Heart left ventricle (tissue), 16 donors: ENCODE measurements at regions not wholly inside any gene's neighbourhood (a gene's known extent, or its start where the extent isn't known, plus 50 kb on each side); places are given as distances from the start of the nearest gene placed in this dataset.

Experiments
- ATAC-seq, 4 donors: fragments of 200-7000 bp; cut with Tn5 transposase; one replicate each; pipeline ENCODE4 v1.9.1; 2020 to 2022; ENCODE audit warnings: moderate library complexity in 4 of 4, mild to moderate bottlenecking in 3 of 4, moderate number of reproducible peaks in 1 of 4
- DNase-seq, 5 donors: peaks; one replicate each; pipeline ENCODE4 v3.0.0-alpha.2; 2020
- H3K27ac ChIP-seq, 12 donors: fragments of 200-600 bp; sonication (generic) in 4 of 12; one replicate each; pipeline versions ENCODE4 v1.5.0 to v1.8.0; 2016 to 2022; ENCODE audit warnings: mild to moderate bottlenecking in 2 of 12
- H3K27me3 ChIP-seq, 9 donors: fragments of 200-600 bp; sonication (generic) in 2 of 9; one replicate each; pipeline versions ENCODE4 v1.5.1 to v1.8.0; 2016 to 2022; ENCODE audit warnings: mild to moderate bottlenecking in 3 of 9
- H3K36me3 ChIP-seq, 9 donors: fragments of 200-600 bp; sonication (generic) in 2 of 9; one replicate each; pipeline versions ENCODE4 v1.5.0 to v1.8.0; 2018 to 2022; ENCODE audit warnings: mild to moderate bottlenecking in 2 of 9
- H3K4me1 ChIP-seq, 12 donors: fragments of 200-600 bp; sonication (generic) in 4 of 12; one replicate each; pipeline versions ENCODE4 v1.5.0 to v1.8.0; 2016 to 2022; ENCODE audit warnings: mild to moderate bottlenecking in 3 of 12
- H3K4me3 ChIP-seq, 12 donors: fragments of 200-600 bp; sonication (generic) in 4 of 12; one replicate each; pipeline versions ENCODE4 v1.5.0 to v1.8.0; 2017 to 2022; ENCODE audit warnings: mild to moderate bottlenecking in 9 of 12, moderate library complexity in 4 of 12
- H3K9me3 ChIP-seq, 12 donors: fragments of 200-600 bp; sonication (generic) in 4 of 12; one replicate each; pipeline versions ENCODE4 v1.5.0 to v1.8.0; 2016 to 2022; ENCODE audit warnings: mild to moderate bottlenecking in 1 of 12
- POLR2A ChIP-seq, 2 donors: fragments of 450-650 bp; IDR thresholded peaks; one replicate each; pipeline ENCODE4 v1.6.1; 2017; ENCODE audit warnings: antibody characterized with exemption in 2 of 2, mild to moderate bottlenecking in 2 of 2, moderate library complexity in 2 of 2
- WGBS, 4 donors: extraction: QIAGEN DNeasy Blood & Tissue Kit in 2 of 4; methylation state at CpG; one replicate each; pipeline versions ENCODE4 v1.1.5 to v1.1.7; 2013 to 2018; 5-methylcytosine and 5-hydroxymethylcytosine counted together
- intact Hi-C, 10 donors: fragments of 100-400 bp; cut with DNase I; formaldehyde crosslinking; loops; one replicate each; pipeline versions ENCODE4 v1.11.1 to v1.14.2; 2022
- TF ChIP-seq, protein P1 (sequence below), 12 donors: fragments of 200-600 bp; sonication (generic) in 4 of 12; IDR thresholded peaks; one replicate each; pipeline versions ENCODE4 v1.5.0 to v1.8.0; 2018 to 2022; ENCODE audit warnings: antibody characterized with exemption in 12 of 12, mild to moderate bottlenecking in 5 of 12
- donor health status: ischemic (EF 13 %, LVEDD 7.1; RV severe dilation, severe dysfunction).
- donor health status: healthy with polysubstance abuse.
- donor health status: DM: no; HTN: yes; CAD: no.
- donor health status: DM: no; HTN: no; CAD: no.
- donor health status: ischemic (EF 25% LVEDD 6.9; RV normal size, moderate dysfunction).
- donor health status: ischemic (EF 25% LVEDD 5.7; RV mildly dilated, moderate dysfunction).
- donor health status: healthy.
- donor health status: DM: yes; HTN: yes; CAD: no.
- donor health status: ischemic (EF 35%, LVEDD 5.7; RV mildly dilated, moderate dysfunction).
- donor health status: nonischemic (EF 11% LVEDD 7.7; RV severe dilation, severe dysfunction).
- donor health status: DM: yes; HTN: yes; CAD: no.
- donor health status: PGD.
- donor health status: ischemic (EF 29% LVEDD 5.4; RV normal size, mild dysfunction).
- donor health status: nonischemic (EF 23%, LVEDD 6.1; RV moderate dilation, normal function).

DNA sequence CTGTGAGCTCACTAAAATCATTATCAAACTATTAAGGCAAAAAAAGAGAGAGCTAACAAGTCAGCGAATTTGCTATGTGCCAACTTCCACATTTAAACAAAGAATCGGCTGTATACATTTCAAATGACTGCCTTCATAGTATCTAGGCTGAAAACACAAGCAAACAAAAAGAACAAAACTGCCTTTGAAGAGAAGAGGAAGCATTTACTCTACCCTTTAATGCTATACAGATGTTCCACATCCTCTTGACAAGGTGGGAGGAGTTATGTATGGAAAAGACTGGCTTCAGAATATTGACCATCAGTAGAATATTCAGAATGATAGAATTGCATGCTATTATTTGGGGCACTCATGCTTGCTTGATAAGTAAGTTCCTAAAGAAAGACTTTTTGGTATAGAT is 741.7 kb downstream of the PLCL1 start:
- no peak for TF ChIP-seq POLR2A (IDR thresholded peaks at IDR 0.05)
- TF ChIP-seq, protein P1, sequence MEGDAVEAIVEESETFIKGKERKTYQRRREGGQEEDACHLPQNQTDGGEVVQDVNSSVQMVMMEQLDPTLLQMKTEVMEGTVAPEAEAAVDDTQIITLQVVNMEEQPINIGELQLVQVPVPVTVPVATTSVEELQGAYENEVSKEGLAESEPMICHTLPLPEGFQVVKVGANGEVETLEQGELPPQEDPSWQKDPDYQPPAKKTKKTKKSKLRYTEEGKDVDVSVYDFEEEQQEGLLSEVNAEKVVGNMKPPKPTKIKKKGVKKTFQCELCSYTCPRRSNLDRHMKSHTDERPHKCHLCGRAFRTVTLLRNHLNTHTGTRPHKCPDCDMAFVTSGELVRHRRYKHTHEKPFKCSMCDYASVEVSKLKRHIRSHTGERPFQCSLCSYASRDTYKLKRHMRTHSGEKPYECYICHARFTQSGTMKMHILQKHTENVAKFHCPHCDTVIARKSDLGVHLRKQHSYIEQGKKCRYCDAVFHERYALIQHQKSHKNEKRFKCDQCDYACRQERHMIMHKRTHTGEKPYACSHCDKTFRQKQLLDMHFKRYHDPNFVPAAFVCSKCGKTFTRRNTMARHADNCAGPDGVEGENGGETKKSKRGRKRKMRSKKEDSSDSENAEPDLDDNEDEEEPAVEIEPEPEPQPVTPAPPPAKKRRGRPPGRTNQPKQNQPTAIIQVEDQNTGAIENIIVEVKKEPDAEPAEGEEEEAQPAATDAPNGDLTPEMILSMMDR (IDR thresholded peaks at IDR 0.05): no peak
- DNase-seq: no peak
- peaks cover 0 to 8% (median 0%) of the 10 kb centered on the region in 12 donors for H3K9me3 ChIP-seq
- H3K27me3 ChIP-seq: no peaks in the 10 kb centered on the region
- 41 to 59% (median 50%) methylated on average over 2 of the region's 2 CpGs for WGBS, 4 donors
- H3K4me1 ChIP-seq: no peaks in the 10 kb centered on the region
- no peak overlapping the region for H3K27ac ChIP-seq
- H3K36me3 ChIP-seq: no peaks in the 10 kb centered on the region
- H3K4me3 ChIP-seq: no peak overlapping the region
- intact Hi-C loops: no loop called here
- ATAC-seq: no peak

DNA sequence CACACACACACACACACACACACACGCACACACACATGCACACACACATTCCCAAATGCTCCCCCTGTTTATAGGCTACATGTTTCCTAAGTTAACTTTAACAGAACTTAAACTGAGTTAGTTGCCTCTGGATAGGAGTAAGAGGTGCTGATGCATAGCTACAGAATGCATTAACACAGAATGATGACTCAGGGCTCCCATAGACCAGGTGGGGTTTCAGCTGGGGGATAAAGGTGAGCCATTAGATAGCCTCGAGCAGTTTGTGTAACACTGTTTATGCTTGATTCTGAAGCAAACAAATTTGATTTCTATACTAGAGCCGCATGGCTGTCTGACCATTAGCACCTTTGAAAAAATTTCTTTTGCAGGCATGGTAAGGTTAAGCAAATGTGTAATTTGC is 741.0 kb downstream of the PLCL1 start:
- H3K36me3 ChIP-seq: no peaks in the 10 kb centered on the region
- peaks cover 0 to 8% (median 0%) of the 10 kb centered on the region in 12 donors for H3K9me3 ChIP-seq
- no peak for DNase-seq
- H3K27me3 ChIP-seq: no peaks in the 10 kb centered on the region
- 50 to 66% (median 64%) methylated on average over 3 of the region's 3 CpGs for WGBS, 4 donors
- no peak for ATAC-seq
- no peak for TF ChIP-seq POLR2A (IDR thresholded peaks at IDR 0.05)
- TF ChIP-seq, protein P1 (IDR thresholded peaks at IDR 0.05): no peak
- no peak overlapping the region for H3K4me3 ChIP-seq
- no peak overlapping the region for H3K27ac ChIP-seq
- no peaks in the 10 kb centered on the region for H3K4me1 ChIP-seq
- intact Hi-C loops: no loop called here

DNA sequence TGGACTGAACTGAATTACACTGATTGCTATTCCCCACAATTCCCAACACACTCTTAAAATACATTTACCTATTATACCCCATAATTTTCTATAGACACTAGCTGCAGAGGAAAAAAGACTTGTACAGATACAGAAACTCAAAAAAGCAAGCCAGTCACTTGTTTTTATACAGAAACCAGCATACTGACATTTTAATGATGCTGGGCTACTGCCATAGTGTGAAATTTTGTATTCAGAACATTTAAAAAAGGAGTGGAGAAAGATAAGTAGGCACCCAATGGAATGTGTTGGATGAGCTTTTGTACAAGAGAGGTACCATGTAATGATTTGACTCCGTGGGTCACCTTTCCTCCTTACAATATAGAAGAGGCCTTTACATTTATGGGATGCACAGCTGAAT is 740.1 kb downstream of the PLCL1 start:
- H3K27ac ChIP-seq: no peak overlapping the region
- ATAC-seq (no peak), DNase-seq (no peak)
- H3K27me3 ChIP-seq: no peaks in the 10 kb centered on the region
- no peak overlapping the region for H3K4me3 ChIP-seq
- intact Hi-C loops: no loop called here
- H3K9me3 ChIP-seq: peaks cover 0 to under 1% (median 0%) of the 10 kb centered on the region in 12 donors
- no peaks in the 10 kb centered on the region for H3K4me1 ChIP-seq
- no peaks in the 10 kb centered on the region for H3K36me3 ChIP-seq
- TF ChIP-seq, protein P1 (IDR thresholded peaks at IDR 0.05): no peak
- TF ChIP-seq POLR2A (IDR thresholded peaks at IDR 0.05): no peak
- 65 to 75% (median 71%) methylated on average over 1 of the region's 1 CpG for WGBS, 4 donors

DNA sequence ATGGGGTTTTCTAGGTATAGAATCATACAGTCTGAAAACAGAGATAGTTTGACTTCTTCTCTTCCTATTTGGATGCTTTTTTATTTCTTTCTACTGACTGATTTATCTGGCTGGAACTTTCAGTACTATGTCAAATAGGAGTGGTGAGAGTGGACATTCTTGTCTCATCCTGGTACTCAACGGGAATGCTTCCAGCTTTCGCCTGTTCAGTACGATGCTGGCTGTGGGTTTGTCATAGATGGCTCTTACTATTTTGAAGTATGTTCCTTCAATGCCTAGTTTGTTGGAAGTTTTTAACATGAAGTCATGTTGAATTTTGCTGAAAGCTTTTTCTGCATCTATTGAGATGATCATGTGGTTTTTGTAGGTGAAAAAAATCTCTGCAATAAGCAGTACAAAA is 730.4 kb downstream of the PLCL1 start:
- Histone ChIP-seq H3K4me1 (no peaks in the 10 kb centered on the region), H3K27me3 (no peaks in the 10 kb centered on the region), H3K4me3 (no peak overlapping the region), H3K36me3 (no peaks in the 10 kb centered on the region), H3K27ac (no peak overlapping the region), H3K9me3 (no peaks in the 10 kb centered on the region)
- DNase-seq: no peak
- intact Hi-C loops: no loop called here
- TF ChIP-seq, protein P1 (IDR thresholded peaks at IDR 0.05): no peak
- TF ChIP-seq POLR2A (IDR thresholded peaks at IDR 0.05): no peak
- no peak for ATAC-seq
- 81 to 83% (median 82%) methylated on average over 3 of the region's 3 CpGs for WGBS, 4 donors
